IPS DF 4.7 (cell line): ENCODE measurements at regions not wholly inside any gene's neighbourhood (a gene's known extent, or its start where the extent isn't known, plus 50 kb on each side); places are given as distances from the start of the nearest gene placed in this dataset.
A peak's percentile ranks its signal among the peaks of the same experiment; 100 is the strongest.

ENCODE experiments used
- DNase-seq: peaks from one replicate; pipeline ENCODE4 v3.0.0-alpha.2; 2013; ENCODE audit warnings: low spot score; ENCODE audit errors: extremely low read depth

- DNase-seq = no peak
These were observed 188.2 kb upstream of the SSTR4 start for GRCh38 chr20:22846863-22847262.

DNA sequence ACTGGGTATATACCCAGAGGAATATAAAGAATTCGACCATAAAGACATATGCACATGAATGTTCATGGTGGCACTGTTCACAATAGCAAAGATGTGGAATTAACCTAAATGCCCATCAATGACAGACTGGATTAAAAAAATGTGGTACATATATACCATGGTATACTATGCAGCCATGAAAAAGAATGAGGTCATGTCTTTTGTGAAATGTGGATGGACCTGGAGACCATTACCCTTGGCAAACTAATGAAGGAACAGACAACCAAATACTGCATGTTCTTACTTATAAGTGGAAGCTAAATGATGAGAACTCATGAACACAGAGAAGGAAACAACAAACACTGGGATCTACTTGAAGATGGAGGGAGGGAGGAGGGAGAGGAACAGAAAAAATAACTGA lies 186.7 kb upstream of the SSTR4 start:
- no peak for DNase-seq

- peak; percentile 30 for DNase-seq
These were observed 183.3 kb upstream of the SSTR4 start for GRCh38 chr20:22851679-22852346.

GRCh38 chr20:22861231-22861980 lies 173.7 kb upstream of the SSTR4 start:
- DNase-seq = no peak

GRCh38 chr20:22861990-22862389 lies 173.1 kb upstream of the SSTR4 start:
- DNase-seq = no peak

DNA sequence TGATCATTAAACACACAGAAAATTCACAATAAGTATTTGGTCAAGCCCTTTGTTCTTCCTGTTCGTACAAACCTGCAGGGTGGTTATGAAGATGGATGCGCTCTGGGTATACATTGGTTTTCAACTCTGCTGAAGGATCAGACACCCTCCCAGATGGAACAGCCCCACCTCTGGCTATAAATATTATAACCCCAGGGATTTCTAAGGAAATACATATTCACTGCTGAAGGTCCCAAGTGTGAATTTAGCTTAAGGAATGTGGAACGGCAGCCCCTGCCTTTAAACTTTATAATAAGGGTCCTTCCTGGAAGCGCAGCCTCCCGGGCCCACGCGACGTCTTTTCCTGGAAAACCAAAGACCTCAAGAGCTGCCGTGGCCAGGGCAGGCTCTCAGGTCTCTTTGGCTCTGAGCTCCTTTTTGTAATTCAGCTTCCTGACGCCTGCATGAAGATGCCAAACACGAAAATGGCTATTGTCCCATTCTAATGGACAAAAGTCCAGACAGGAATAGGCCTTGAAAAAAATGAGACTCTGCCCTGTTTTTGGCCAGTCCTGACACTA lies 172.4 kb upstream of the SSTR4 start:
- DNase-seq = no peak

- no peak for DNase-seq
These were observed 171.3 kb upstream of the SSTR4 start for GRCh38 chr20:22863826-22864225.

GRCh38 chr20:22866812-22867341 lies 168.2 kb upstream of the SSTR4 start:
- no peak for DNase-seq

GRCh38 chr20:22878166-22878565 lies 156.9 kb upstream of the SSTR4 start:
- DNase-seq = no peak

GRCh38 chr20:22880277-22880676 lies 154.8 kb upstream of the SSTR4 start:
- DNase-seq = no peak

GRCh38 chr20:22887796-22888195 lies 147.3 kb upstream of the SSTR4 start:
- no peak for DNase-seq

- no peak for DNase-seq
These were observed 144.4 kb upstream of the SSTR4 start for GRCh38 chr20:22890594-22891300.

DNA sequence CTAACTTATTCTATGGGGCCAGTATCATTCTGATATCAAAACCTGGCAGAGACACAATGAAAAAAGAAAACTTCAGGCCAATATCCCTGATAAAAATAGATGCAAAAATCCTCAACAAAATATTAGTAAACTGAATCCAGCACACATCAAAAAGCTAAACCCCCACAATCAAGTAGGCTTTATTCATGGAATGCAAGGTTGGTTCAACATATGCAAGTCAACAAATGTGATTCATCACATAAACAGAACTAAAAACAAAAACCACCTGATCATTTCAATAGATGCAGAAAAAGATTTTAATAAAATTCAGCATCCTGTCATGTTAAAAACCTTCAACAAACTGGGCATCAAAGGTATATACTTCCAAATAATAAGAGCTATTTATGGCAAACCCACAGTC lies 133.9 kb upstream of the SSTR4 start:
- DNase-seq = no peak

GRCh38 chr20:22901921-22902320 lies 133.2 kb upstream of the SSTR4 start:
- DNase-seq = no peak

- no peak for DNase-seq
These were observed 130.7 kb upstream of the SSTR4 start for GRCh38 chr20:22904386-22904785.

DNA sequence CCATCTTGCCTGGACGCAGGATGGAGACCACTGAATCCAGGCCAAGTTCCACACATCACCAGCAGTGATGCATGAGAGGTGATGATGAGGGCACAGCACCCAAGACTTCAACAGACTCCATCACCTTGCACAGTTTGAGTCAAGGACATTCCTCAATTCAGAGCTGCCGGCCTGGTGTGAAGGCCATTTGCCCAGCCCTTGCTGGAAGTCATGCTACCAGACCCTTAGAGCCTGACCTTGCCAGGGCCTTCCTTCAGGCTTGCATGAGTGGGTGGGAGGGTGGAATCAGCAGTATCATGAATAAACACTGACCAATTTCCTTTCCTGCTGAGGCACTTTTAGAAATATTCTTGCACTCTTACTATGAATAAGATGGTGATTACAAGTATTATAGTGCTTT lies 130.2 kb upstream of the SSTR4 start:
- no peak for DNase-seq

DNA sequence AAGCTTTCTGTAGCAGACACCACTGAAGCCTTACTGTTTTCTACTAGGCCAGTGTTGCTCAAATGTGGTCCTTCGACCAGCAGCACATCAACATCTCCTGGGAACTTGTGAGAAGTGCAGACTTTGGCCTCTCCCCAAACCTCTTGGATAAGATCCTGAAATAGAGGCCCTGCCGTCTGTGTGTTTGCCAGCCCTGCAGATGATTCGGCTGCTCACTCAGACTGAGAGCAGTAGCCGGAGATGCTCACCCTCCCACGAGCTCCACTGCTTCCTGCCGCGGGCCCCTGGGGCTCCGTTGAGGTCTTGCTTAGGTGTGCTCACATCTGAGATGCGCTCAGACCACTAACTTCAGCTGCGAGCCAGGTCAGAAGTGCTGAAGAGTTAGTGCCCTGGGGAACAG lies 129.5 kb upstream of the SSTR4 start:
- DNase-seq = no peak

- peak; percentile 3 for DNase-seq
These were observed 126.7 kb upstream of the SSTR4 start for GRCh38 chr20:22908437-22908836.

DNA sequence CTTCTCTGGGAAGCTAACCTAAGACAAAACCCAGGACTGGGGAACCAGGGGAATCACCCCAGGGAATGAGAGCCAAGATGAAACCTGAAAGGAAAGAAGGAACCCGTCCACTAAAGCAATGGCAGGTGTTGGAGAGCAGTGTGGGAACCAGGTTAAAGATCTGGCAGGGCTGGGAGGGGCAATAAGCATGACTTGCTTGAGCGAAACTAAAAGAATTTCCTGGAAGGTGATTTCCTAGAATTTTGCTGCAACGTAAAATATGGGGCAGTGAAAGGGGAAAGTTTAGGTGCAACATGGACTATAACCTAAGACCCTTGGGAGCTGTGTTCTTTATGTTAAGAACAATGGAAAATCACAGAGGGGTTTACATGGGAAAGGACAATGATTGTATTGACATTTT lies 126.2 kb upstream of the SSTR4 start:
- no peak for DNase-seq

DNA sequence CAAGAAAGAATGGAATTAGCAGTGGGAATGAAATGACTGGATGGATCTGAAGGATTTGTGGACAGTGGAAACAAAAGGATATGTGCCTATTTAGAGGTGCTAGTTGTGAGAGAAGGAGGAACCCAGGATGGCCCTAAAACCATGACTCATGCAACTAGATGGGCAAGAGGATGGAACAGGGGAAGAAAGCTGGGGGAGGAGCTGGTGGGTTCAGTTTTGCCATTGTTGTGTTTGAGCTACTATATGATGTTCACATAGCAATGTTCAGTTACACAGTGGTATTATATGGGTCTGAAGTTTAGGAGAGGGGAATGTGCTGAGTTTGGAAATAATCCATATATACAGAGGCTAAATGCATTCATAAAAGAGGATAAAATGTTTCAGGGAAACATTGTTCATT lies 125.7 kb upstream of the SSTR4 start:
- DNase-seq = no peak

DNA sequence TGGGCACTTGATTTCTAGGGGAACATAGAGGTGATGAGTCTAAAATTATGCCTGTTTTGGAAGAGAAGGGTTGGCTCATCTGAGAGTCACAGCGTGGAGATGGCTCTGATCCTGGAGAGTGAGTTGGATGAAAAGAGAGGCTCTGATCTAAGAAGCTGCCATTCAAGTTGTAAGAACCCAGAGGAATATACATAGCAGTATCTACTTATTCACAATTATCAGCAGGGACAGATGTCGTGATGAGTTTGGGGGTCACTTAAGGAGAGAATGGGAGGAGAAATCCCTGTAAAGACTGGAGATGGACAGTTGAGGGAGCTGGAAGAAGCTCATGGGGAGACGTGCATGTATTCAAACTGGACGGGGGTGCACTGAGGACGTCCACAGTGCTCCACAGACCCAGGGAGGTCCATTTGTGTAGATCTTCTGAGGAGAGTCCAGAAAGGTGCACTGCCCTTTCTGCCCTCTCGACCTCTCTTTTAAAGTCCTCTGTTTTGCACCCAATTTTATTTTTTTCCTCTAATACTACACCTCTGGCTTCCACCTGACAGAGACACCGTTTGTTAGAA lies 124.7 kb upstream of the SSTR4 start:
- no peak for DNase-seq

- no peak for DNase-seq
These were observed 120.8 kb upstream of the SSTR4 start for GRCh38 chr20:22914291-22914690.
